Middle frontal gyrus (tissue), 1 donor: ENCODE measurements at regions not wholly inside any gene's neighbourhood (a gene's known extent, or its start where the extent isn't known, plus 50 kb on each side); places are given as distances from the start of the nearest gene placed in this dataset.

Experiments used
- DNase-seq: peaks from one replicate; pipeline ENCODE4 v3.0.0-alpha.2; 2015; ENCODE audit warnings: low spot score; ENCODE audit errors: extremely low spot score

DNA sequence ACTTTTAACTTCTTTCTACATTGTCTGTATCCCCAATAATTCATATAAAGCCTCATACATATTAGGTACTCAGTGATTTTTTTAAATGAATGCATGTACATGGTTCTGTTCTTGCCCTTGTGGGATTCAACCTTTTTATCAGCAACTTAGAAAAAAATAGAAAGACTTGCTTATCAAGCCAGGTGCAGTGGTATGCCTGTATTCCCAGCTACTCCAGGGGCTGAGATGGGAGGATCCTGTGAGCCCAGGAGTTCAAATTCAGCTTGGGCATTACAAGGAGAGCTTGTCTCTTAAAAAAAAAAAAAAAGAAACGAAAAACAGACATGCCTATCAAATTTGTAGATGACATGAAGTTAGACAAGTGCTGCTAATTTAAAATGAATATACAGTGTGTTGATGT, 54.2 kb upstream of the MYCBP2 start:
- DNase-seq = no peak

DNA sequence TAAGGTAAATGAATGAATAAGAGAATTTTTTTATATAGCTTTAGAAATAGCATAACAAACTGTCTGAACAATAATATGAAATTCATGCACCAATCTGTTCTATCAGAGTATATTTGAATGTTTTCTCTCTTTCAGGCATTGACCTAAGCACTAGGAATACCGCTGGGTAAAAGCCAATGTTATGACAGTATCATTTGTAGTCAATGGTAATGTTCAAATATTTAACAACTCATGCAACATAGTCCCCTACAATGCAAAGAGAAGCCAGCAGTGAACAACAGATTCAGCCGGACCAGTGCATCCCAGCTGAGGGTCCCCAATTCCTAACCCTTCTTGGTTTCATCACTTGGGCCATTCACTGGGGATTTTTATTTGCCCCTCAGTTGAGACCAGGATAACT, 52.6 kb upstream of the MYCBP2 start:
- no peak for DNase-seq

DNA sequence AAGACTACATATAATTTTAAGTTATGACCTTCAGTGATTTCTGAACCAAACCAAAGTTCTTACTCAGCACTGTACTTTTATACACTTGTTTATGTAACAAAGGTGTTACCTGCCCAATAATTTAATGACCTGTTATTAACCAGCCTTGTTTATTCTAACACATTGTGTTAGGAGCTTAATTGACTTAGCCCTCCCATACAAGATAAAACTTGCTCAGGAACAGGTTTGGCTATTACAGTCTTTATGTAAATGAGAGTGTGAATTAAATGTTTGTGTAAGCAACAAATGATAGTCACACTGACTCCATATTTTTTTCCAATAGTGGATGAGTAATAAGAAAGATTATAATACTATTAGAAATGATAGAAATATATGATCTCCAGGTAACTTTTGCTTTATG, 51.8 kb upstream of the MYCBP2 start:
- DNase-seq = no peak

DNA sequence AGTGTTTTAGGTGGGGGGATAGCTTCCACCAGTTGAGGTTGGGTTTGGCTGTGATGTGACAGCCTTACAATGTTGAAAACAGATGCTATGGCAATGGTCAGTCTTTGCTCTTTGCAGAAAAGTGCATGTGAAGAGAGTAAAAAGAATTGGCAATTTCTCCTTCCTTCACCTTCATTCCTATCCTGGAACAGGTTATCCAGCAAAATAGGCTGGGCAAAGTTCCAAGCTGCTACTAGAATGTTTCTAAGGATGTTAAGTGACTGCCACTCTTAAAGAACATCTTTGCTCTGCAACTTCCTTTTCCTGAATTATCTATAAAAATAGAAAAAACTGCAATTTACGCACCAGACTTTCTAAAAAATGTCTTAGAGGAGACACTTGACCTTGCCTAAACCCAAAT, 50.1 kb upstream of the MYCBP2 start:
- DNase-seq = no peak
